Left ventricle myocardium inferior (tissue), 1 donor: ENCODE measurements at regions not wholly inside any gene's neighbourhood (a gene's known extent, or its start where the extent isn't known, plus 50 kb on each side); places are given as distances from the start of the nearest gene placed in this dataset.

Source experiments
- DNase-seq: peaks from one replicate; pipeline ENCODE4 v3.0.0-alpha.2; 2020
- H3K27ac ChIP-seq: fragments of 200-600 bp; replicated peaks from 2 replicates; pipeline ENCODE4 v1.8.0; 2021
- H3K27me3 ChIP-seq: fragments of 200-600 bp; 2 replicates; pipeline ENCODE4 v1.8.0; 2021; ENCODE audit warnings: low read depth
- H3K36me3 ChIP-seq: fragments of 200-600 bp; 2 replicates; pipeline ENCODE4 v1.8.0; 2021
- H3K4me1 ChIP-seq: fragments of 200-600 bp; 2 replicates; pipeline ENCODE4 v1.8.0; 2021
- H3K4me3 ChIP-seq: fragments of 200-600 bp; 2 replicates; pipeline ENCODE4 v1.8.0; 2021; ENCODE audit warnings: mild to moderate bottlenecking, moderate library complexity
- H3K9me3 ChIP-seq: fragments of 200-600 bp; replicated peaks from 2 replicates; pipeline ENCODE4 v1.8.0; 2021
- CTCF ChIP-seq: fragments of 200-600 bp; IDR thresholded peaks from 2 replicates; pipeline ENCODE4 v1.8.0; 2021; ENCODE audit warnings: antibody characterized with exemption, mild to moderate bottlenecking, borderline replicate concordance
- intact Hi-C: fragments of 100-400 bp; cut with micrococcal nuclease; formaldehyde crosslinking; loops from one replicate; pipeline ENCODE4 v1.11.0; 2022
- donor health status: DM: no; HTN: yes; CAD: no; lungs with severe emphysema.

GRCh38 chr4:177070533-177071058 is 239.1 kb upstream of the NEIL3 start:
- TF ChIP-seq CTCF: no peak
- peaks cover 5% of the 10 kb centered on the region for H3K9me3 ChIP-seq
- no peaks in the 10 kb centered on the region for H3K4me1 ChIP-seq
- H3K4me3 ChIP-seq: no peak overlapping the region
- no peak overlapping the region for H3K27ac ChIP-seq
- DNase-seq: no peak
- H3K27me3 ChIP-seq: no peaks in the 10 kb centered on the region
- intact Hi-C loops: no loop called here
- no peaks in the 10 kb centered on the region for H3K36me3 ChIP-seq

DNA sequence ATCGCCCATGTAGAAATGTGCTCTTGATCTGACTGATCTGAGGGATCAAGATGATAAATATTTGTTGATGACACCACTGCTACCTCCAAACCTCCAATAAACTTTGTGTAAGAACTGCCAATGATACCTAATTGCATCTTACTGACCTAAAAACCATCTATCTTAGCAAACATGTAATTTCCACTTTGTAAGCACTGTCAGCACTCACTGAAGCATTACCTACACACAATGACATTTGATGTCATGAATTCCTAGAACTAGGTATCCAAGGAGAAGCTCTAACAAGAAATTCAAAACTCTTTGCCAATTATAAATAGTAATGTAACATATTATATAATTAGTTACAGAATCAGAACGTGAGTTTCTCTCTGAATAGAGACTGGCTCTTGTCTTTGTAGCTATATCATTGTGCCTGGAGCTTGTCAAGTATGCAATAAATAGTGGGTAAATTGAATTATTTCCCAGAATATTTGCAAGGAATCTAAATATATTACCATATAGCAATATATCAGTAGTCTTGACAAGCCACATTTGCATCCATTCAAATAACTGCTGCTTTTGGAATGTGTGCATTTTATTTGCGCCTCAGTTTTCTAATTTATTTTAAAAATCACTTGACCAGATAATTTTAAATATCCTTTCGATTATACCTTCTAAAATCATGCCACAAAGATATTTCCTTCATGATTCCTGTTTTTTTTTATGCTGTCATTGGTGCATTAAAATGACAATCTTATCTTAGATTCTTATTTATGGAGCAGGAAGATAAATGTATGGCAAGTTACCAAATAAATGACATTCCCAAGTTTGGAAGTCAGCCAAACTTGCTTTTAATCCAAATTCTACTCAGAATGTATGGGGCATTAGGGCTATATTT is 232.3 kb upstream of the NEIL3 start:
- Histone ChIP-seq H3K9me3 (no peaks in the 10 kb centered on the region), H3K27ac (no peak overlapping the region), H3K27me3 (no peaks in the 10 kb centered on the region), H3K36me3 (no peaks in the 10 kb centered on the region), H3K4me1 (no peaks in the 10 kb centered on the region), H3K4me3 (no peak overlapping the region)
- no peak for DNase-seq
- no peak for TF ChIP-seq CTCF
- intact Hi-C loops: no loop called here

DNA sequence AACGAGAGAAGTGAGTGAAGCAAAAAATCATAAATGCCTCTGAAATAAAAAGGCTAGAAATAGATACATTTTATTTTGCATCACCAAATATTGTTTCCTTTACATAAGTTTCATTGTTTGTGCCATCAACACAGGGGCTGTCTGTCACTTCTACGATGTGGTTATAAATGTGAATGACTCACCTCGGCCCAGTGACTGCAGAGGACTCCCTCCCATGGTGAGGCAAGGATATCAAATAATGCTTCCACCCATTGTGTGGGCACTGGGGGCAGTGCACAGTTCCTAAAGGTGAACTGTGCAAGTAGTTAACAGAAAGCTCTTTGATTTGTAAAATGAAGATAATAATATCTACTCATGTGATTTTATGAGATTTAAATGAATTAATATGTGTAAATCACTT is 230.3 kb upstream of the NEIL3 start:
- H3K27ac ChIP-seq: no peak overlapping the region
- no peak for DNase-seq
- no peaks in the 10 kb centered on the region for H3K9me3 ChIP-seq
- no peaks in the 10 kb centered on the region for H3K4me1 ChIP-seq
- no peaks in the 10 kb centered on the region for H3K27me3 ChIP-seq
- no peak overlapping the region for H3K4me3 ChIP-seq
- H3K36me3 ChIP-seq: no peaks in the 10 kb centered on the region
- intact Hi-C loops: no loop called here
- no peak for TF ChIP-seq CTCF

DNA sequence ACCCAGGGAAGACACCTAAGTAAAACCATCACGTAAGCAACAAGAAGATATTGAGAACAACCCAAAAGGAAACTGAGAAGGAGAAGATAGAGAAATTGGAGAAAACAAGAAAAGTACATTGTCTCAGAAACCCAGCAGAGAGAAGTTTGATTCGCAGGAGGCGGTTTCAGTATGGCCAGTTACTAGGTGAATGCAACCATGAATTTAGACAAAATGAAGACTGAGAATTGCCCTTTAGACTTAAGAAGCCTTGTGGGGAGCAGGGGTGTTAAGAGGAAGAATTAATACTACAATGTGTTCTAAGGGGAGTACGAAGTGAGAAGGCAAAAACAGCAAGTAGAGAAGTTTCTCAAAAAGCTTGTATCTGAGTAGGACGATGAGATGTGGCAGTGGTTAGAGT is 229.3 kb upstream of the NEIL3 start:
- H3K4me3 ChIP-seq: no peak overlapping the region
- intact Hi-C loops: no loop called here
- TF ChIP-seq CTCF: no peak

DNA sequence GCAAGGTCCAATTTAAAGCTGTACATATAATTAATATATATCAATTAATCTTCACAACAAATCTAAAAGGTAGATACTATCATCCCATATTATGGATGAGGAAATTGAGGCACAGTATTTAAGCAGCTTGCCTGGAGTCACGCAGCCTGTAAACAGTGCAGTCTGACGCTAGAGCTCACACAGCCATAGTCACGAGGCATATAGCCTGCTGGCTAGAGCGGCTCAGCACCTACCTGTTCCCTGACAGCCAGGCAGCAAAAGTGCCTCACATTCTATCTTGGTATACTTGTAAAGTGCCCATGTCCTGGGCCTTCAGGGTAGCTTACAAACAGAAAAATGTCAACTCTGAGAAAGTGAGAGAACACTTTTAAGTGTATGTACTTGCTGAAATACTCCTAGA is 222.6 kb upstream of the NEIL3 start:
- H3K27ac ChIP-seq: no peak overlapping the region
- intact Hi-C loops: no loop called here
- H3K27me3 ChIP-seq: no peaks in the 10 kb centered on the region
- H3K9me3 ChIP-seq: peaks cover 3% of the 10 kb centered on the region
- no peak for TF ChIP-seq CTCF
- H3K4me1 ChIP-seq: no peaks in the 10 kb centered on the region
- no peak overlapping the region for H3K4me3 ChIP-seq
- no peak for DNase-seq
- no peaks in the 10 kb centered on the region for H3K36me3 ChIP-seq

More for the DNA sequence above, 229.3 kb upstream of the NEIL3 start:
- Histone ChIP-seq H3K36me3 (no peaks in the 10 kb centered on the region), H3K27me3 (no peaks in the 10 kb centered on the region), H3K4me1 (no peaks in the 10 kb centered on the region), H3K27ac (no peak overlapping the region), H3K9me3 (peaks cover 3% of the 10 kb centered on the region)
- no peak for DNase-seq
